Calu3 (cell line): ENCODE measurements at regions not wholly inside any gene's neighbourhood (a gene's known extent, or its start where the extent isn't known, plus 50 kb on each side); places are given as distances from the start of the nearest gene placed in this dataset.

Experiments used
- BruUV-seq: library from RNA; stranded (reverse); fragments of 400-500 nt; replicated peaks from 2 replicates; lab custom pipeline; 2021; lab: Mats Ljungman, UMichigan
- CTCF ChIA-PET: fragments of 300-600 bp; sonication (Branson Sonifier 250); formaldehyde crosslinking; loops from one replicate; lab custom pipeline; 2022; ENCODE audit warnings: antibody characterized with exemption; lab: Charles Lee
- DNase-seq: peaks from one replicate; pipeline ENCODE4 v3.0.0; 2022
- H3K27ac Mint-ChIP-seq: one replicate; pipeline ENCODE4 v1.8.0; 2022; ENCODE audit warnings: mixed read lengths; ENCODE audit not compliant: unreplicated experiment
- H3K27me3 Mint-ChIP-seq: one replicate; pipeline ENCODE4 v1.8.0; 2022; ENCODE audit warnings: mixed read lengths; ENCODE audit not compliant: unreplicated experiment
- H3K36me3 Mint-ChIP-seq: one replicate; pipeline ENCODE4 v1.8.0; 2022; ENCODE audit warnings: mild to moderate bottlenecking, moderate library complexity, mixed read lengths; ENCODE audit not compliant: insufficient read depth, unreplicated experiment
- H3K4me1 Mint-ChIP-seq: one replicate; pipeline ENCODE4 v1.8.0; 2022; ENCODE audit warnings: mild to moderate bottlenecking, low read depth, mixed read lengths; ENCODE audit not compliant: unreplicated experiment
- H3K4me3 Mint-ChIP-seq: one replicate; pipeline ENCODE4 v1.8.0; 2022; ENCODE audit warnings: mild to moderate bottlenecking, low read depth, moderate library complexity, mixed read lengths; ENCODE audit not compliant: unreplicated experiment
- H3K9me3 Mint-ChIP-seq: one replicate; pipeline ENCODE4 v1.8.0; 2022; ENCODE audit warnings: low read depth, mixed read lengths; ENCODE audit not compliant: unreplicated experiment
- CTCF ChIP-seq: fragments of 200-600 bp; IDR thresholded peaks from one replicate; pipeline ENCODE4 v1.8.0; 2022; ENCODE audit warnings: antibody characterized with exemption; ENCODE audit not compliant: unreplicated experiment
- intact Hi-C: fragments of 100-400 bp; cut with micrococcal nuclease; formaldehyde crosslinking; loops from one replicate; pipeline ENCODE4 v1.10.0; 2022; ENCODE audit not compliant: unreplicated experiment

DNA sequence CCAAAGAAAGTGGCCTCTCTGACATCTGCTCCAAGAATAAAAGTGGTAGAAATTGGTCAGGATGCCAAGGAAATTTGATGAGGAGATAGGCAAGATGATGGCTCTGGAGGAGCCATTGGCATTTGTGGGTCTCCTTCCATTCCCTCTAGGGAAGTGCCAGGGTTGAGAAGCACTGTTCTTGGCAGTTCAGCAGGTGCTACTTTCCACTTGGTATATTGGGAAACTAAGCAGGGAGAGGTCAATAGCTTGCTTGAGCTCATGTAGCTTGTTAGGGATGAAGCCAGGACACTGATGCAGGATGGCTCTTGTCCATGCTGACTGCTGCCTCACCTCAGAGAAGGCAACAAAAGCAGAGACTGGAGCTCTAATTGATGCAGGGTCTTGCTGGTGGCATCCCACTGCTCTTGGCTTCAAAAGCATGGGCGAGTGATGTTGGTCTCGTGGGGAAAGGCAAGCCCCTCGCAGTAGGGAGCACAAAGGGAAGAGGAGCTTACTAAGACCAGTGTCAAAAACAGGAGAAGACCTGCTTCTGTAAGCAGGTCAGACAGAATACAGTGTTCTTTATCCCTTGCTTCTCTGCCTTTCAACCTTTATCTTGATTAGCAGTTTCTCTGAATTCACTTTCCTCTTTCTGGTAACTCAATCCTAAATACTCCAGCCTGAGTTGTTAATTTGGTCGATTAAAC is 73.1 kb upstream of the RIPOR2 start:
- Mint-ChIP-seq H3K9me3 (no peaks in the 10 kb centered on the region), H3K4me3 (no peak overlapping the region), H3K36me3 (no peaks in the 10 kb centered on the region), H3K27ac (no peak overlapping the region), H3K27me3 (no peaks in the 10 kb centered on the region), H3K4me1 (peaks cover 47% of the 10 kb centered on the region)
- CTCF ChIA-PET = interaction anchor here (0.6 to 1.4 kb wide), 3 partner anchors 19 to 690 kb away, joined by 3 read pairs; no protein-coding TSS in a partner anchor
- no TSS peak for BruUV-seq
- no peak for TF ChIP-seq CTCF
- intact Hi-C loops = no loop called here
- DNase-seq = no peak

DNA sequence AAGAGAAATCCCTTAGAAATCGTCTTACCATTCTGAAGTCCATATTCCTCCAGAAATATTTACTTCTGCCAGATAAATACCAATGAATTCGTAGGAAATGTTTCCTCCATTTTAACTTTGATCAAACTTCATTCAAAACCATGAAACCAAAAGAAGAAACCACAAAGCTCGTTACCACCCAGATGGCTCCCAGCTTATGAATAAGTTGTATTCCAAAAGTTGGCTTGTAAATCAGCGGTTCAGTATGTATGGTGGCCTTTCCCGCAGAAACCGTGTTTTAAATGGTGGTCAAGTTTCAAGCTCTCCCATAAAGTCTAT is 73.6 kb upstream of the RIPOR2 start:
- H3K9me3 Mint-ChIP-seq = no peaks in the 10 kb centered on the region
- no peak for TF ChIP-seq CTCF

DNA sequence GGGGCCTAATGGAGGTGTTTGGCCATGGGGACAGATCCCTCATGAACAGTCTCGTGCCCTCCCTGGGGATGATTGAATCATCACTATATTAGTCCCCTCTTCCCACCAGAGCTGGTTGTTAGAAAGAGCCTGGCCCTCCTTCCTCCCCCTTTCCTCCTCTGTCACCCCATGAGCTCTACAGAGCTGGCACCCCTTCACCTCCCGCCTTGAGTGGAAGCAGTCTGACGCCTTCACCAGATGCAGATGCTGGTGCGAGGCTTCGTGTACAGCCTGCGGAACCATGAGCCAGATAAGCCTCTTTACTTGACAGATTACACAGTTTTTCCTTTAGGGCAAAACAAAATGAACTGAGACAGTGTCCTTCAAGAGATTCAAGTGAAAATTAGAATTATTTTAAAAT is 74.4 kb upstream of the RIPOR2 start:
- Mint-ChIP-seq H3K9me3 (no peaks in the 10 kb centered on the region), H3K27me3 (no peaks in the 10 kb centered on the region), H3K4me3 (no peak overlapping the region), H3K36me3 (no peaks in the 10 kb centered on the region), H3K27ac (no peak overlapping the region), H3K4me1 (peaks cover 50% of the 10 kb centered on the region)
- no peak for TF ChIP-seq CTCF
- DNase-seq = no peak
- intact Hi-C loops = no loop called here
- BruUV-seq = no TSS peak
- CTCF ChIA-PET = no interaction called here

More for the DNA sequence above, 73.6 kb upstream of the RIPOR2 start:
- H3K27me3 Mint-ChIP-seq = no peaks in the 10 kb centered on the region
- no peak overlapping the region for H3K4me3 Mint-ChIP-seq
- H3K36me3 Mint-ChIP-seq = no peaks in the 10 kb centered on the region
- no TSS peak for BruUV-seq
- CTCF ChIA-PET = interaction anchor here (0.6 to 1.4 kb wide), 3 partner anchors 19 to 690 kb away, joined by 3 read pairs; no protein-coding TSS in a partner anchor
- intact Hi-C loops = no loop called here
- peaks cover 47% of the 10 kb centered on the region for H3K4me1 Mint-ChIP-seq
- no peak for DNase-seq
- no peak overlapping the region for H3K27ac Mint-ChIP-seq

GRCh38 chr6:25010902-25011625 is 75.3 kb upstream of the RIPOR2 start:
- no peaks in the 10 kb centered on the region for H3K9me3 Mint-ChIP-seq
- no peaks in the 10 kb centered on the region for H3K36me3 Mint-ChIP-seq
- CTCF ChIA-PET = no interaction called here
- TF ChIP-seq CTCF = no peak
- no TSS peak for BruUV-seq
- intact Hi-C loops = no loop called here
- H3K27ac Mint-ChIP-seq = no peak overlapping the region
- H3K4me1 Mint-ChIP-seq = peaks cover 46% of the 10 kb centered on the region
- no peak for DNase-seq
- no peak overlapping the region for H3K4me3 Mint-ChIP-seq
- no peaks in the 10 kb centered on the region for H3K27me3 Mint-ChIP-seq
